ENCODE measurements at regions not wholly inside any gene's neighbourhood (a gene's known extent, or its start where the extent isn't known, plus 50 kb on each side); places are given as distances from the start of the nearest gene placed in this dataset.
A peak's percentile ranks its signal among the peaks of the same experiment; 100 is the strongest.
"Not testable (repeated sequence)": the region's sequence is repeated elsewhere in the genome, so short reads cannot be mapped to it uniquely, and the experiment has no call there.

- ATAC-seq, FAIRE-seq: not testable (repeated sequence)
Measured at GRCh38 chr5:71289946-71290345, 165.5 kb upstream of the BDP1 start.

GRCh38 chr5:71290979-71291378, 164.5 kb upstream of the BDP1 start:
- H3K4me1 ChIP-seq; intact Hi-C loops (cut with DNase I); H3K27me3 ChIP-seq; FAIRE-seq; ATAC-seq; H3K36me3 ChIP-seq; H3K9me3 ChIP-seq; H3K4me3 ChIP-seq; H3K27ac ChIP-seq; DNase-seq: not testable (repeated sequence)
- WGBS, 2 donors = 0 to 12% methylated on average over 2 of the region's 2 CpGs

More at GRCh38 chr5:71289946-71290345, 165.5 kb upstream of the BDP1 start:
- Histone ChIP-seq H3K4me3 (peak overlapping the region in 3 of 4 donors; percentile 31 to 40 (median 32)), H3K27ac (peak overlapping the region in 2 of 4 donors; percentile 58 to 70)
- H3K4me1 ChIP-seq; H3K36me3 ChIP-seq; DNase-seq; H3K9me3 ChIP-seq; H3K27me3 ChIP-seq; intact Hi-C loops (cut with DNase I): not testable (repeated sequence)
- WGBS, 2 donors = 0% methylated on average over 3 to 21 of the region's 42 CpGs
